HG03196 (cell line): ENCODE measurements at regions not wholly inside any gene's neighbourhood (a gene's known extent, or its start where the extent isn't known, plus 50 kb on each side); places are given as distances from the start of the nearest gene placed in this dataset.

Experiments used
- ATAC-seq: cut with Tn5 transposase; IDR thresholded peaks from one replicate; pipeline ENCODE4 v1.9.1; 2021; ENCODE audit not compliant: unreplicated experiment

GRCh38 chr14:98855926-98856715 lies 415.9 kb downstream of the BCL11B start:
- no peak for ATAC-seq

- ATAC-seq: no peak
Measured at GRCh38 chr14:98858158-98858557, 413.8 kb downstream of the BCL11B start.

- no peak for ATAC-seq
Measured at GRCh38 chr14:98858561-98858960, 413.4 kb downstream of the BCL11B start.

- ATAC-seq: no peak
Measured at GRCh38 chr14:98859301-98859700, 412.7 kb downstream of the BCL11B start.

- ATAC-seq: no peak
Measured at GRCh38 chr14:98864211-98864610, 407.8 kb downstream of the BCL11B start.

- ATAC-seq: no peak
Measured at GRCh38 chr14:98867146-98867545, 404.9 kb downstream of the BCL11B start.

GRCh38 chr14:98867726-98868125 lies 404.3 kb downstream of the BCL11B start:
- ATAC-seq: no peak

- ATAC-seq: no peak
Measured at GRCh38 chr14:98868866-98869265, 403.1 kb downstream of the BCL11B start.

- ATAC-seq: no peak
Measured at GRCh38 chr14:98871796-98872195, 400.2 kb downstream of the BCL11B start.

- ATAC-seq: no peak
Measured at GRCh38 chr14:98877065-98877464, 394.9 kb downstream of the BCL11B start.

- ATAC-seq: no peak
Measured at GRCh38 chr14:98878282-98878681, 393.7 kb downstream of the BCL11B start.

- no peak for ATAC-seq
Measured at GRCh38 chr14:98886982-98887381, 385.0 kb downstream of the BCL11B start.

- no peak for ATAC-seq
Measured at GRCh38 chr14:98888281-98888680, 383.7 kb downstream of the BCL11B start.

GRCh38 chr14:98888927-98889835 lies 382.8 kb downstream of the BCL11B start:
- no peak for ATAC-seq

- ATAC-seq: no peak
Measured at GRCh38 chr14:98889836-98890185, 382.2 kb downstream of the BCL11B start.

- ATAC-seq: no peak
Measured at GRCh38 chr14:98890556-98891340, 381.2 kb downstream of the BCL11B start.

GRCh38 chr14:98893675-98894074 lies 378.3 kb downstream of the BCL11B start:
- ATAC-seq: no peak

GRCh38 chr14:98894600-98894999 lies 377.4 kb downstream of the BCL11B start:
- ATAC-seq: no peak

- ATAC-seq: no peak
Measured at GRCh38 chr14:98896449-98896848, 375.5 kb downstream of the BCL11B start.

GRCh38 chr14:98897605-98898309 lies 374.2 kb downstream of the BCL11B start:
- no peak for ATAC-seq

GRCh38 chr14:98899441-98899840 lies 372.6 kb downstream of the BCL11B start:
- no peak for ATAC-seq
